Uterus (tissue), 2 donors: ENCODE measurements at regions not wholly inside any gene's neighbourhood (a gene's known extent, or its start where the extent isn't known, plus 50 kb on each side); places are given as distances from the start of the nearest gene placed in this dataset.

Source experiments
- POLR2A ChIP-seq, 2 donors: fragments of 450-650 bp; IDR thresholded peaks; one replicate each; pipeline ENCODE4 v1.6.1; 2016; ENCODE audit warnings: antibody characterized with exemption in 2 of 2, mild to moderate bottlenecking in 1 of 2, moderate library complexity in 1 of 2
- TF ChIP-seq, protein P1 (sequence below), 4 experiments: fragments of 200-600 bp in 2 of 4; fragments of 450-650 bp in 2 of 4; sonication (generic) in 2 of 4; IDR thresholded peaks; one replicate each; pipeline ENCODE4 v1.5.1; 2016 to 2019; ENCODE audit warnings: antibody characterized with exemption in 4 of 4, mild to moderate bottlenecking in 2 of 4, moderate library complexity in 1 of 4

DNA sequence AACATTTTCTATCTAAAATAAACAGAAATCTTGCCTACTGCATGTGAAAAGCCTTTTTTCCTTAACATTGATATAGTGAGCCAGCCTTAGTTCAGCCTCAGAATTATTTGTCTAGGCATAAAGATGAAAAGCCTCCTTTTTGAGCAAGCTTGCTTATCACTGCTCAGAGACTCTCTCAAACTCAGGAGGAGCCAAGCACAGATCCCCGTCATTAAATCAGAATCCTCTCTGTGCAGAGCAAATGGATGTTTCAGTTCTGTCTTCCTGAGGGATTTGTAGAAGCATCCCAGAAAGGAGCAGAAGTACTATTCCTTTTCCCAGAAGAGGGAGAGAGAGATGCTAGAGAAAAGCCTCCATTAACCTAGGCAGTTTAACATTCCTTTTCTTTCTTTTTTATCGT is 186.9 kb upstream of the LNX1 start:
- TF ChIP-seq, protein P1, sequence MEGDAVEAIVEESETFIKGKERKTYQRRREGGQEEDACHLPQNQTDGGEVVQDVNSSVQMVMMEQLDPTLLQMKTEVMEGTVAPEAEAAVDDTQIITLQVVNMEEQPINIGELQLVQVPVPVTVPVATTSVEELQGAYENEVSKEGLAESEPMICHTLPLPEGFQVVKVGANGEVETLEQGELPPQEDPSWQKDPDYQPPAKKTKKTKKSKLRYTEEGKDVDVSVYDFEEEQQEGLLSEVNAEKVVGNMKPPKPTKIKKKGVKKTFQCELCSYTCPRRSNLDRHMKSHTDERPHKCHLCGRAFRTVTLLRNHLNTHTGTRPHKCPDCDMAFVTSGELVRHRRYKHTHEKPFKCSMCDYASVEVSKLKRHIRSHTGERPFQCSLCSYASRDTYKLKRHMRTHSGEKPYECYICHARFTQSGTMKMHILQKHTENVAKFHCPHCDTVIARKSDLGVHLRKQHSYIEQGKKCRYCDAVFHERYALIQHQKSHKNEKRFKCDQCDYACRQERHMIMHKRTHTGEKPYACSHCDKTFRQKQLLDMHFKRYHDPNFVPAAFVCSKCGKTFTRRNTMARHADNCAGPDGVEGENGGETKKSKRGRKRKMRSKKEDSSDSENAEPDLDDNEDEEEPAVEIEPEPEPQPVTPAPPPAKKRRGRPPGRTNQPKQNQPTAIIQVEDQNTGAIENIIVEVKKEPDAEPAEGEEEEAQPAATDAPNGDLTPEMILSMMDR (IDR thresholded peaks at IDR 0.05), result no peak
- no peak for TF ChIP-seq POLR2A (IDR thresholded peaks at IDR 0.05)
